ENCODE measurements at regions not wholly inside any gene's neighbourhood (a gene's known extent, or its start where the extent isn't known, plus 50 kb on each side); places are given as distances from the start of the nearest gene placed in this dataset.

- no peak for TF ChIP-seq CTCF (IDR thresholded peaks at IDR 0.05; ENCODE audit: low read depth, low read length)
- in situ Hi-C loops (cut with HindIII; ENCODE audit: low sequenced_read_pairs): no loop called here
- no peak overlapping the region for H3K4me3 ChIP-seq (ENCODE audit: low read depth, low read length)
- DNase-seq (ENCODE audit: low read depth, low spot score): no peak
These were observed 664.4 kb upstream of the HS6ST1 start for GRCh38 chr2:128983094-128983493.

GRCh38 chr2:128984081-128984480 lies 665.4 kb upstream of the HS6ST1 start:
- TF ChIP-seq CTCF (IDR thresholded peaks at IDR 0.05; ENCODE audit: low read depth, low read length): no peak
- DNase-seq (ENCODE audit: low read depth, low spot score): no peak
- in situ Hi-C loops (cut with HindIII; ENCODE audit: low sequenced_read_pairs): no loop called here
- no peak overlapping the region for H3K4me3 ChIP-seq (ENCODE audit: low read depth, low read length)

GRCh38 chr2:128984855-128985254 lies 666.2 kb upstream of the HS6ST1 start:
- no peak overlapping the region for H3K4me3 ChIP-seq (ENCODE audit: low read depth, low read length)
- in situ Hi-C loops (cut with HindIII; ENCODE audit: low sequenced_read_pairs): no loop called here
- no peak for TF ChIP-seq CTCF (IDR thresholded peaks at IDR 0.05; ENCODE audit: low read depth, low read length)
- DNase-seq (ENCODE audit: low read depth, low spot score): no peak

GRCh38 chr2:128986026-128986715 lies 667.5 kb upstream of the HS6ST1 start:
- in situ Hi-C loops (cut with HindIII; ENCODE audit: low sequenced_read_pairs): no loop called here
- H3K4me3 ChIP-seq (ENCODE audit: low read depth, low read length): no peak overlapping the region
- DNase-seq (ENCODE audit: low read depth, low spot score): peak; percentile 1
- no peak for TF ChIP-seq CTCF (IDR thresholded peaks at IDR 0.05; ENCODE audit: low read depth, low read length)

- no peak for TF ChIP-seq CTCF (IDR thresholded peaks at IDR 0.05; ENCODE audit: low read depth, low read length)
- in situ Hi-C loops (cut with HindIII; ENCODE audit: low sequenced_read_pairs): no loop called here
- DNase-seq (ENCODE audit: low read depth, low spot score): no peak
- no peak overlapping the region for H3K4me3 ChIP-seq (ENCODE audit: low read depth, low read length)
These were observed 668.2 kb upstream of the HS6ST1 start for GRCh38 chr2:128986867-128987268.

- TF ChIP-seq CTCF (IDR thresholded peaks at IDR 0.05; ENCODE audit: low read depth, low read length): no peak
- no peak overlapping the region for H3K4me3 ChIP-seq (ENCODE audit: low read depth, low read length)
- in situ Hi-C loops (cut with HindIII; ENCODE audit: low sequenced_read_pairs): no loop called here
- no peak for DNase-seq (ENCODE audit: low read depth, low spot score)
These were observed 669.7 kb upstream of the HS6ST1 start for GRCh38 chr2:128988326-128988725.
